ENCODE measurements at regions not wholly inside any gene's neighbourhood (a gene's known extent, or its start where the extent isn't known, plus 50 kb on each side); places are given as distances from the start of the nearest gene placed in this dataset.

- H3K36me3 Mint-ChIP-seq (ENCODE audit: insufficient read depth) = no peaks in the 10 kb centered on the region
- no peaks in the 10 kb centered on the region for H3K4me1 Mint-ChIP-seq (ENCODE audit: low read depth)
- H3K27me3 Mint-ChIP-seq = no peaks in the 10 kb centered on the region
- no peak overlapping the region for H3K4me3 Mint-ChIP-seq (ENCODE audit: low read depth)
- DNase-seq (ENCODE audit: low spot score, unreplicated experiment) = no peak
- TF ChIP-seq CTCF (IDR thresholded peaks at IDR 0.05; ENCODE audit: unreplicated experiment) = peak; percentile 49
- peaks cover 6% of the 10 kb centered on the region for H3K9me3 Mint-ChIP-seq (ENCODE audit: low read depth)
- no peak overlapping the region for H3K27ac Mint-ChIP-seq
These were observed 1561.5 kb downstream of the MRPL39 start for GRCh38 chr21:24045775-24046215.

DNA sequence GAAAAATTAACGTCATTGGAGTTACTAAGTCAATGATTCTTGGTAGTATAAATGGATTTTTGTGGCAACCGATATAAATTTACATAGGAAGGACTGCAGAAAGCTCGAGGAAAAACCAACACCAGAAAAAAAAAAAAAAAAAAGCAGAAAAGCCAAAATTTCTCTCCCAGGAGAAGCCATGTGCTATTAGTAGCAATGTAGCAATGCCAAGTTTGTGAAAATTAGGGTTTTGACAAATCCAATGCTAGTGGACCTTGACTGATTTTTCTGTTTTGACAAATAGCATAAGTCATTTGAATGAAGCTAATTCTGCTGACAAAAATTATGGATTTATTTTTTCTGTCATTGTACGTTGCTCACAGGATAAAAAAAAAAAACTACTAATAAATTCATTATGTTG, 1561.9 kb downstream of the MRPL39 start:
- no peak for DNase-seq (ENCODE audit: low spot score, unreplicated experiment)
- Mint-ChIP-seq H3K27me3 (no peaks in the 10 kb centered on the region), H3K9me3 (ENCODE audit: low read depth) (peaks cover 10% of the 10 kb centered on the region), H3K36me3 (ENCODE audit: insufficient read depth) (no peaks in the 10 kb centered on the region), H3K4me3 (ENCODE audit: low read depth) (no peak overlapping the region), H3K4me1 (ENCODE audit: low read depth) (no peaks in the 10 kb centered on the region), H3K27ac (no peak overlapping the region)
- no peak for TF ChIP-seq CTCF (IDR thresholded peaks at IDR 0.05; ENCODE audit: unreplicated experiment)

DNA sequence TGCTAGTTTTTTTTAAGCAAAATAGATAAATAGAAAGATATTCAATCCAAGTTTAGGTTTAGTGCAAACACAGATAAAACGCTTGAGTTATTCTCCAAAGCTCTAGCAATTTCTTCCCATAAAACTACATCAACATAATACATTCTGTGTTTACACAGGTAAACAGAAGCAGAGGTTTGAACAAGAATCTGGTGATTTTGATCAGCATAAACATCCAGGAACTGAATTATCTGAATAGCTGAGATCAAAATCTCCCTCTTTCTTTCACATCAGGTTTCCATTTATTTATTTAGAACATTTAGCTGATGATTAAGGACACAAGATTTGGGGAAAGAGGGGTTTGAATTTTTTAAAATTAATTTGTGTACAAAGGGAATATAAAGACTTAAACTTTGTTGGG, 1564.6 kb downstream of the MRPL39 start:
- no peak for TF ChIP-seq CTCF (IDR thresholded peaks at IDR 0.05; ENCODE audit: unreplicated experiment)
- H3K9me3 Mint-ChIP-seq (ENCODE audit: low read depth) = peaks cover 12% of the 10 kb centered on the region
- no peaks in the 10 kb centered on the region for H3K27me3 Mint-ChIP-seq

GRCh38 chr21:24032709-24033232, 1574.5 kb downstream of the MRPL39 start:
- no peak for TF ChIP-seq CTCF (IDR thresholded peaks at IDR 0.05; ENCODE audit: unreplicated experiment)
- no peak for DNase-seq (ENCODE audit: low spot score, unreplicated experiment)
- Mint-ChIP-seq H3K4me1 (ENCODE audit: low read depth) (no peaks in the 10 kb centered on the region), H3K27ac (no peak overlapping the region), H3K36me3 (ENCODE audit: insufficient read depth) (no peaks in the 10 kb centered on the region), H3K9me3 (ENCODE audit: low read depth) (peaks cover 37% of the 10 kb centered on the region), H3K27me3 (no peaks in the 10 kb centered on the region), H3K4me3 (ENCODE audit: low read depth) (no peak overlapping the region)

More for the DNA sequence above, 1564.6 kb downstream of the MRPL39 start:
- H3K4me3 Mint-ChIP-seq (ENCODE audit: low read depth) = no peak overlapping the region
- H3K27ac Mint-ChIP-seq = no peak overlapping the region
- DNase-seq (ENCODE audit: low spot score, unreplicated experiment) = no peak
- no peaks in the 10 kb centered on the region for H3K36me3 Mint-ChIP-seq (ENCODE audit: insufficient read depth)
- no peaks in the 10 kb centered on the region for H3K4me1 Mint-ChIP-seq (ENCODE audit: low read depth)

GRCh38 chr21:24027396-24027795, 1579.9 kb downstream of the MRPL39 start:
- no peaks in the 10 kb centered on the region for H3K27me3 Mint-ChIP-seq
- H3K27ac Mint-ChIP-seq = no peak overlapping the region
- H3K36me3 Mint-ChIP-seq (ENCODE audit: insufficient read depth) = no peaks in the 10 kb centered on the region
- peaks cover 14% of the 10 kb centered on the region for H3K9me3 Mint-ChIP-seq (ENCODE audit: low read depth)
- no peak for DNase-seq (ENCODE audit: low spot score, unreplicated experiment)
- no peaks in the 10 kb centered on the region for H3K4me1 Mint-ChIP-seq (ENCODE audit: low read depth)
- no peak for TF ChIP-seq CTCF (IDR thresholded peaks at IDR 0.05; ENCODE audit: unreplicated experiment)
- no peak overlapping the region for H3K4me3 Mint-ChIP-seq (ENCODE audit: low read depth)
